ENCODE measurements at regions not wholly inside any gene's neighbourhood (a gene's known extent, or its start where the extent isn't known, plus 50 kb on each side); places are given as distances from the start of the nearest gene placed in this dataset.

GRCh38 chr7:10571759-10572158 is 401.9 kb upstream of the PHF14 start:
- Mint-ChIP-seq H3K27me3 (ENCODE audit: unreplicated experiment) (peaks cover 6% of the 10 kb centered on the region), H3K9me3 (ENCODE audit: unreplicated experiment) (no peaks in the 10 kb centered on the region), H3K4me3 (ENCODE audit: unreplicated experiment) (no peak overlapping the region), H3K36me3 (ENCODE audit: unreplicated experiment) (no peaks in the 10 kb centered on the region), H3K27ac (ENCODE audit: unreplicated experiment) (no peak overlapping the region), H3K4me1 (ENCODE audit: unreplicated experiment) (no peaks in the 10 kb centered on the region)
- DNase-seq (ENCODE audit: extremely low spot score, unreplicated experiment) = no peak
- no peak for TF ChIP-seq CTCF (IDR thresholded peaks at IDR 0.05)

GRCh38 chr7:10577866-10578374 is 395.8 kb upstream of the PHF14 start:
- Mint-ChIP-seq H3K27ac (ENCODE audit: unreplicated experiment) (no peak overlapping the region), H3K27me3 (ENCODE audit: unreplicated experiment) (peaks cover 8% of the 10 kb centered on the region), H3K36me3 (ENCODE audit: unreplicated experiment) (no peaks in the 10 kb centered on the region), H3K4me3 (ENCODE audit: unreplicated experiment) (no peak overlapping the region), H3K4me1 (ENCODE audit: unreplicated experiment) (no peaks in the 10 kb centered on the region), H3K9me3 (ENCODE audit: unreplicated experiment) (no peaks in the 10 kb centered on the region)
- TF ChIP-seq CTCF (IDR thresholded peaks at IDR 0.05) = no peak
- DNase-seq (ENCODE audit: extremely low spot score, unreplicated experiment) = no peak

- Mint-ChIP-seq H3K27ac (ENCODE audit: unreplicated experiment) (no peak overlapping the region), H3K27me3 (ENCODE audit: unreplicated experiment) (peaks cover 3% of the 10 kb centered on the region), H3K4me3 (ENCODE audit: unreplicated experiment) (no peak overlapping the region), H3K9me3 (ENCODE audit: unreplicated experiment) (no peaks in the 10 kb centered on the region), H3K36me3 (ENCODE audit: unreplicated experiment) (no peaks in the 10 kb centered on the region), H3K4me1 (ENCODE audit: unreplicated experiment) (no peaks in the 10 kb centered on the region)
- TF ChIP-seq CTCF (IDR thresholded peaks at IDR 0.05) = no peak
- no peak for DNase-seq (ENCODE audit: extremely low spot score, unreplicated experiment)
These were observed 394.1 kb upstream of the PHF14 start for GRCh38 chr7:10579561-10579960.

GRCh38 chr7:10584886-10585285 is 388.8 kb upstream of the PHF14 start:
- Mint-ChIP-seq H3K9me3 (ENCODE audit: unreplicated experiment) (no peaks in the 10 kb centered on the region), H3K27me3 (ENCODE audit: unreplicated experiment) (peaks cover 4% of the 10 kb centered on the region), H3K4me1 (ENCODE audit: unreplicated experiment) (peaks cover 4% of the 10 kb centered on the region), H3K36me3 (ENCODE audit: unreplicated experiment) (no peaks in the 10 kb centered on the region), H3K4me3 (ENCODE audit: unreplicated experiment) (no peak overlapping the region), H3K27ac (ENCODE audit: unreplicated experiment) (no peak overlapping the region)
- DNase-seq (ENCODE audit: extremely low spot score, unreplicated experiment) = no peak
- no peak for TF ChIP-seq CTCF (IDR thresholded peaks at IDR 0.05)

GRCh38 chr7:10588084-10588483 is 385.6 kb upstream of the PHF14 start:
- Mint-ChIP-seq H3K27me3 (ENCODE audit: unreplicated experiment) (peaks cover 2% of the 10 kb centered on the region), H3K36me3 (ENCODE audit: unreplicated experiment) (no peaks in the 10 kb centered on the region), H3K9me3 (ENCODE audit: unreplicated experiment) (no peaks in the 10 kb centered on the region), H3K4me3 (ENCODE audit: unreplicated experiment) (no peak overlapping the region), H3K27ac (ENCODE audit: unreplicated experiment) (no peak overlapping the region), H3K4me1 (ENCODE audit: unreplicated experiment) (peaks cover 4% of the 10 kb centered on the region)
- DNase-seq (ENCODE audit: extremely low spot score, unreplicated experiment) = no peak
- TF ChIP-seq CTCF (IDR thresholded peaks at IDR 0.05) = no peak
